ENCODE measurements at regions not wholly inside any gene's neighbourhood (a gene's known extent, or its start where the extent isn't known, plus 50 kb on each side); places are given as distances from the start of the nearest gene placed in this dataset.

DNA sequence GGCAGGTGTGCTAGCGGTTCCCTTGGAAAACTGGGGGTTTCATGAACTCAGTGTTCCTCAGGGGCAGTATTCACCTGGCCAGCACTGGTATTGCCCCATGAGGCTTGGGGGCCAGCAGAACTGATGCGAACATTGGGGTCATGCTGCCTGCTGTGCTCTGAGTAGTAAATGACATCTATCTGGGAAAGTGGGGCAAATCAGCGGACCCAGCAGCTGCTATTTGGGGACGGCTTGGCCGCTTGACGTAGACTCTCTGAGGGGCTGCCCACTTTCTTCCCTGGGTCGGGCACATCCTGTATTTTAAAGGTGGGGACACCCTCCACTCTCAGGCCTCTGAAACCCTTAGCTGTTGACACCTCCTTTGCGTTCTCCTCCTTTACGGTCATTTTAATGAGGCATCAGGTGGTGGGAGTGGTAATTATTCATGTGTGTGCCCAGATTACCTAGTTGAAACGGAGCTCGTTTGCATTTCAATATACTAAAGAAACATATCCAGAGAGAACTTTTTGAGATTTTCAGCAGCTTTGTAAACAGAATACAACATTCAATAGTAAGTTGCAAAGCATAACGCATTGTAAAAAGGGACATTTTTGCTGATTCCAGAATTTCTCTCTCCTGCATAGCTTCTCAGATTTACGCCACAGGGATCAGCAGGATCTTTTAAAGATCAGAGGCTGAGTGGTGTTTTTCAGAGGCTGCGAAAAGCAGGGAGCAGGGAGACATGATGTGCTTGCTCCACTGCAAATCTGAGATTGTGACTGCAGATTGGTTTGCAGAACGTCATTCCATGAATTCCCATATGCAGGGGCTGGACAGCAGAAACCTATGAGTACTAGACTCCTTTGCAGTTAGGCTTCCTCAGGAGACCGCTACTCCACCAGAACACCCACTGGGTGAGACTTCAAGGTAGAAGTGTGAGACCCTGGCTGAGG lies 56.8 kb upstream of the ZFR start:
- TF ChIP-seq CTCF (IDR thresholded peaks at IDR 0.05; ENCODE audit: insufficient read depth, low read length) (no peak), POLR2AphosphoS5 (IDR thresholded peaks at IDR 0.05; ENCODE audit: low read depth) (no peak)

Measured in HL-60 (cell line).